ENCODE measurements at regions not wholly inside any gene's neighbourhood (a gene's known extent, or its start where the extent isn't known, plus 50 kb on each side); places are given as distances from the start of the nearest gene placed in this dataset.

DNA sequence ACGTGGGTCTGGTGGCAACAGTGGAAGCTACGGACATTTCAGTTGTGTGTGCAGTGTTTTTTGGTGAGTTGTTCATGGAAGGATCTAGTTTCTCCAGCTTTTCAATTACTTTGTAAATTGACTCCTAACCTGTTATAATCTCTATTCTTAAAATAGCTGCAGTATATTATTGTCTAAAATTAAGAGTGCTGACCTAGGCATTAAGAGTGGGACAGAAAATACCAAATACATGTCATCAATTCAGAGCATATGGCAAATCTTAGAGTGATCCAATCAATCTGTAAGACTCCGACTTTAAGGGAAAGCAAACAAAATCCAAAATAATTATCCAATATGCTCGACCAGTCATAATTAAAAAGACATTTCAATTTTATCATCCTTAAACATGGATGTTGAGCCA lies 338.1 kb upstream of the PCDH9 start:
- no peak overlapping the region for H3K4me3 ChIP-seq
- H3K9ac ChIP-seq = no peak overlapping the region
- H3K4me1 ChIP-seq = no peaks in the 10 kb centered on the region
- TF ChIP-seq EZH2 (IDR thresholded peaks at IDR 0.05) = no peak
- H3K36me3 Mint-ChIP-seq = no peaks in the 10 kb centered on the region
- H3K27ac ChIP-seq = no peak overlapping the region
- no peak for DNase-seq (ENCODE audit: low spot score)
- no peak overlapping the region for H3K27ac Mint-ChIP-seq
- H3K36me3 ChIP-seq = no peaks in the 10 kb centered on the region
- H3K4me1 Mint-ChIP-seq = no peaks in the 10 kb centered on the region
- no peaks in the 10 kb centered on the region for H3K79me2 ChIP-seq (ENCODE audit: low read depth)
- H2AFZ ChIP-seq (replicated peaks) = no peak overlapping the region
- no peak overlapping the region for H3K4me2 ChIP-seq
- peaks cover under 1% of the 10 kb centered on the region for H3K9me3 Mint-ChIP-seq
- H3K27me3 ChIP-seq = no peaks in the 10 kb centered on the region
- no peak overlapping the region for H3K4me3 Mint-ChIP-seq
- H3K9me3 ChIP-seq (ENCODE audit: low read depth) = no peaks in the 10 kb centered on the region
- no peaks in the 10 kb centered on the region for H3F3A ChIP-seq (ENCODE audit: low read depth)
- no peaks in the 10 kb centered on the region for H3K27me3 Mint-ChIP-seq (ENCODE audit: insufficient read depth, low read depth)
- H4K20me1 ChIP-seq (ENCODE audit: low read depth) = no peaks in the 10 kb centered on the region

DNA sequence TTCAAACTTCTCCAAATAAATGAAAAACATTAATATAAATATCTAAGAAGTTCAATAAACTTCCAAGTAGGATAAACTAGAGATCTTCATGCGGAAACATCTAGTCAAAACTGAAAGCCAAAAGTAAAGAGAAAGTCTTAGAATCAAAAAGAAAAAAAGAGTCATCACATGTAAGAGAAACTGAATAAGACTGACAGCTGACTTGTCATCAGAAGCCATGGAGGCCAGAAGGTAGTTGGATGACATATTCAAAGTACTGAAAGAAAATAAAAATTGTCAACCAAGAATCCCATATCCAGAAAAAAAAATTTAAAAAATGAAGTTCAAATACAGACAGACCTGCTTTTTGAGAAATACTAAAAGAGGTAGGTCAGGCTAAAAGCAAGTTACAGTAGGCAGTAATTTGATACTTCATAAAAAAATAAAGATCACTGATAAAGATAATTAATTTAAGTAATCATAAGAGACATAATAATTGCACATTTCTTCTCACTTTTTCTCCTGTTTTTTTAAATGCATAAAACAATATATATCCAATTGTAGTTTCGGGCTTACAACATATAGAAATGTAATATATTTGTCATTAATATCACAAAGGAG lies 327.6 kb upstream of the PCDH9 start:
- H3K9ac ChIP-seq = no peak overlapping the region
- TF ChIP-seq, protein P1, sequence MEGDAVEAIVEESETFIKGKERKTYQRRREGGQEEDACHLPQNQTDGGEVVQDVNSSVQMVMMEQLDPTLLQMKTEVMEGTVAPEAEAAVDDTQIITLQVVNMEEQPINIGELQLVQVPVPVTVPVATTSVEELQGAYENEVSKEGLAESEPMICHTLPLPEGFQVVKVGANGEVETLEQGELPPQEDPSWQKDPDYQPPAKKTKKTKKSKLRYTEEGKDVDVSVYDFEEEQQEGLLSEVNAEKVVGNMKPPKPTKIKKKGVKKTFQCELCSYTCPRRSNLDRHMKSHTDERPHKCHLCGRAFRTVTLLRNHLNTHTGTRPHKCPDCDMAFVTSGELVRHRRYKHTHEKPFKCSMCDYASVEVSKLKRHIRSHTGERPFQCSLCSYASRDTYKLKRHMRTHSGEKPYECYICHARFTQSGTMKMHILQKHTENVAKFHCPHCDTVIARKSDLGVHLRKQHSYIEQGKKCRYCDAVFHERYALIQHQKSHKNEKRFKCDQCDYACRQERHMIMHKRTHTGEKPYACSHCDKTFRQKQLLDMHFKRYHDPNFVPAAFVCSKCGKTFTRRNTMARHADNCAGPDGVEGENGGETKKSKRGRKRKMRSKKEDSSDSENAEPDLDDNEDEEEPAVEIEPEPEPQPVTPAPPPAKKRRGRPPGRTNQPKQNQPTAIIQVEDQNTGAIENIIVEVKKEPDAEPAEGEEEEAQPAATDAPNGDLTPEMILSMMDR (IDR thresholded peaks at IDR 0.05) = no peak
- TF ChIP-seq EZH2phosphoT487 (IDR thresholded peaks at IDR 0.05) (no peak), EZH2 (IDR thresholded peaks at IDR 0.05) (no peak)
- no peaks in the 10 kb centered on the region for H3K27me3 Mint-ChIP-seq (ENCODE audit: insufficient read depth, low read depth)
- H3K9me3 ChIP-seq (ENCODE audit: low read depth) = peaks cover 13% of the 10 kb centered on the region
- H3K4me3 Mint-ChIP-seq = no peak overlapping the region
- no peaks in the 10 kb centered on the region for H3K27me3 ChIP-seq
- no peak overlapping the region for H3K27ac Mint-ChIP-seq
- DNase-seq (ENCODE audit: low spot score) = no peak
- no peaks in the 10 kb centered on the region for H4K20me1 ChIP-seq (ENCODE audit: low read depth)
- H2AFZ ChIP-seq (replicated peaks) = no peak overlapping the region
- peaks cover 18% of the 10 kb centered on the region for H3K9me3 Mint-ChIP-seq
- H3K4me1 Mint-ChIP-seq = no peaks in the 10 kb centered on the region
- H3K36me3 Mint-ChIP-seq = no peaks in the 10 kb centered on the region
- H3K79me2 ChIP-seq (ENCODE audit: low read depth) = no peaks in the 10 kb centered on the region
- H3K4me2 ChIP-seq = no peak overlapping the region
- no peak overlapping the region for H3K27ac ChIP-seq
- H3K4me1 ChIP-seq = no peaks in the 10 kb centered on the region
- H3K36me3 ChIP-seq = no peaks in the 10 kb centered on the region
- no peaks in the 10 kb centered on the region for H3F3A ChIP-seq (ENCODE audit: low read depth)
- no peak overlapping the region for H3K4me3 ChIP-seq

DNA sequence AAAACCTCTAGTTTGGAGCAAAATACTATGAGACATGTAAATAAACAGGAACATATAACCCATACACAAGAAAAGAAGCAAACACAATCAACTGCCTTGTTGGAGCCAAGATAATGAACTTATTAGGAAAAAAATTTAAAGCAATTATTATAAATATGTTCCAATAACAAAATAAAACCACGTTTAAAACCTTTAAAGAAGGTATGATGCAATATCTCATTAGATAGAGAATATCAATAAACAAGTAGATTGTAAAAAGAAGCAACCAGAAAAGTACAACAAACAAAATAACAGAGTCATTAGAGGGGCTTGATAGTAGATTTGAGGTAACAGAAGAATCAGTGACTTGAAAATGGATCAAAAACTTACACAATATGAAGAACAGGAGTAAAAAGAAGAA lies 327.0 kb upstream of the PCDH9 start:
- Histone ChIP-seq H3F3A (ENCODE audit: low read depth) (no peaks in the 10 kb centered on the region), H3K4me1 (peaks cover 3% of the 10 kb centered on the region), H3K27me3 (no peaks in the 10 kb centered on the region), H4K20me1 (ENCODE audit: low read depth) (no peaks in the 10 kb centered on the region), H3K9me3 (ENCODE audit: low read depth) (peaks cover 13% of the 10 kb centered on the region), H3K79me2 (ENCODE audit: low read depth) (no peaks in the 10 kb centered on the region), H3K4me3 (no peak overlapping the region), H3K9ac (no peak overlapping the region), H3K4me2 (no peak overlapping the region), H3K36me3 (no peaks in the 10 kb centered on the region), H3K27ac (no peak overlapping the region), H2AFZ (replicated peaks) (no peak overlapping the region)
- peaks cover 18% of the 10 kb centered on the region for H3K9me3 Mint-ChIP-seq
- no peak overlapping the region for H3K27ac Mint-ChIP-seq
- no peaks in the 10 kb centered on the region for H3K36me3 Mint-ChIP-seq
- no peak for TF ChIP-seq EZH2phosphoT487 (IDR thresholded peaks at IDR 0.05)
- TF ChIP-seq, protein P1 (IDR thresholded peaks at IDR 0.05) = no peak
- H3K27me3 Mint-ChIP-seq (ENCODE audit: insufficient read depth, low read depth) = no peaks in the 10 kb centered on the region
- no peak for DNase-seq (ENCODE audit: low spot score)
- H3K4me3 Mint-ChIP-seq = no peak overlapping the region
- peaks cover 2% of the 10 kb centered on the region for H3K4me1 Mint-ChIP-seq

DNA sequence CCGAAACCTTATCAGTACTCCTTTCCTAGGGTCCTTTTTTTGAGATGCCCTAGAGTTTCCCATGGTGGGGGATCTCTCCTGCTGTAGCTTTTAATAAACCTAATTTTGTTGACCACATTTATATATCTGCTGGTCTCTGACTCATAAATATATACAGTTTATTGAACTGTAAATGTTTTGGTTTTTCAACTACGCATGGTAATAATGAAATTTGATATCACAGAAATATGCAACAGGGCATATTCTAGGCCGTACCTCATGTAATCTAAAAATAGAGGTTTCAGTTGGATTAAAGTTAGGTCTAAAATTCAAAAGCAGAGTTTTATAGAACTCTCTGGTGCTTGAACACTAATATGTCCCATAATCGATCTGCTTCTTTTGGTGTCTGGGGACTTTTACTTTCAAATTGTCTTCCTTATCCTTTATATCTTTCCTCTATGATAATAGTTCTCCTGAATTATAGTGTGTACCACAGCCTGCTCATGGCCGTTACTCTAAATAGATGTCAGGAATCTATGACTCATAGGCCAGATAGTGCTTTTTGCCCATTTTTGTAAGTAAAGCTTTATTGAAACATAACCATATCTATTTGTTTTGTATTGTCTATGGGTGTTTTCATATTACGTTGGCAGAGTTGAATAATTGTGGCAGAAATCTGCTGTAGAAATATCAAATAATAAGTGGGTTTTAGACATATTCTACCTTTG lies 324.8 kb upstream of the PCDH9 start:
- Histone ChIP-seq H3K4me2 (no peak overlapping the region), H2AFZ (replicated peaks) (no peak overlapping the region), H3K36me3 (no peaks in the 10 kb centered on the region), H3K4me1 (peaks cover 3% of the 10 kb centered on the region), H3K27ac (no peak overlapping the region), H3F3A (ENCODE audit: low read depth) (no peaks in the 10 kb centered on the region), H3K79me2 (ENCODE audit: low read depth) (no peaks in the 10 kb centered on the region), H3K4me3 (no peak overlapping the region), H3K27me3 (no peaks in the 10 kb centered on the region), H3K9ac (no peak overlapping the region), H4K20me1 (ENCODE audit: low read depth) (no peaks in the 10 kb centered on the region), H3K9me3 (ENCODE audit: low read depth) (peaks cover 13% of the 10 kb centered on the region)
- no peak for TF ChIP-seq EZH2 (IDR thresholded peaks at IDR 0.05)
- TF ChIP-seq, protein P1 (IDR thresholded peaks at IDR 0.05) = no peak
- TF ChIP-seq EZH2phosphoT487 (IDR thresholded peaks at IDR 0.05) = no peak
- Mint-ChIP-seq H3K27me3 (ENCODE audit: insufficient read depth, low read depth) (no peaks in the 10 kb centered on the region), H3K36me3 (no peaks in the 10 kb centered on the region), H3K4me3 (no peak overlapping the region), H3K9me3 (peaks cover 18% of the 10 kb centered on the region), H3K27ac (no peak overlapping the region), H3K4me1 (peaks cover 7% of the 10 kb centered on the region)
- no peak for DNase-seq (ENCODE audit: low spot score)

All from neural progenitor cell (in vitro differentiated cells).